Panc1 (cell line): ENCODE measurements at regions not wholly inside any gene's neighbourhood (a gene's known extent, or its start where the extent isn't known, plus 50 kb on each side); places are given as distances from the start of the nearest gene placed in this dataset.

Experiments used
- ATAC-seq: fragments of 200-7000 bp; cut with Tn5 transposase; 2 replicates; pipeline ENCODE4 v1.9.1; 2020; ENCODE audit warnings: mild to moderate bottlenecking, moderate library complexity
- BruUV-seq: library from RNA; stranded (reverse); fragments of 400-500 nt; replicated peaks from 2 replicates; lab custom pipeline; 2021; lab: Mats Ljungman, UMichigan
- CTCF ChIA-PET: fragments of 300-600 bp; sonication (Branson Sonifier 250); formaldehyde crosslinking; loops from one replicate; lab custom pipeline; 2022; ENCODE audit warnings: antibody characterized with exemption; lab: Charles Lee
- POLR2A ChIA-PET: fragments of 300-600 bp; sonication (Branson Sonifier 250); formaldehyde crosslinking; loops from one replicate; lab custom pipeline; 2022; ENCODE audit warnings: antibody characterized with exemption; lab: Charles Lee
- DNase-seq: peaks from one replicate; pipeline ENCODE4 v3.0.0-alpha.2; 2010; ENCODE audit warnings: low read depth, low spot score
- H3K27ac ChIP-seq: 2 replicates; pipeline ENCODE4 v1.5.1; 2011; ENCODE audit warnings: mild to moderate bottlenecking, low read length, inconsistent platforms
- H3K27me3 ChIP-seq: fragments of 200-500 bp; sonication (Bioruptor generic); 2 replicates; pipeline ENCODE4 v1.6.0; 2014; ENCODE audit warnings: low read length, inconsistent platforms; ENCODE audit not compliant: control insufficient read depth, insufficient read depth
- H3K36me3 ChIP-seq: fragments of 200-500 bp; sonication (Bioruptor generic); 2 replicates; pipeline ENCODE4 v1.5.1; 2014; ENCODE audit warnings: inconsistent platforms, mild to moderate bottlenecking, low read length, moderate library complexity; ENCODE audit not compliant: control insufficient read depth, insufficient read depth
- H3K4me1 ChIP-seq: 2 replicates; pipeline ENCODE4 v1.5.1; 2011; ENCODE audit warnings: inconsistent platforms, mild to moderate bottlenecking, low read length, moderate library complexity; ENCODE audit not compliant: control insufficient read depth, insufficient read depth
- H3K4me3 ChIP-seq, 2 experiments: 2 replicates each; pipeline ENCODE4 v1.5.1; 2011 to 2012; ENCODE audit warnings: low read depth in 2 of 2, low read length in 2 of 2, mild to moderate bottlenecking in 2 of 2, inconsistent platforms in 1 of 2, moderate library complexity in 1 of 2
- H3K9me3 ChIP-seq: fragments of 200-500 bp; sonication (Bioruptor generic); 2 replicates; pipeline ENCODE4 v1.5.1; 2014; ENCODE audit warnings: low read depth, mild to moderate bottlenecking, inconsistent platforms, low read length, moderate library complexity; ENCODE audit not compliant: control insufficient read depth, insufficient read depth
- CTCF ChIP-seq: fragments of 450-650 bp; IDR thresholded peaks from 2 replicates; pipeline ENCODE4 v1.5.1; 2017; ENCODE audit warnings: mild to moderate bottlenecking
- POLR2AphosphoS5 ChIP-seq: IDR thresholded peaks from 2 replicates; pipeline ENCODE4 v1.6.1; 2012; ENCODE audit warnings: mild to moderate bottlenecking, low read depth, low read length, moderate library complexity
- SIN3A ChIP-seq: IDR thresholded peaks from 2 replicates; pipeline ENCODE4 v1.6.1; 2012; ENCODE audit warnings: low read depth, mild to moderate bottlenecking, low read length, moderate library complexity, borderline replicate concordance; ENCODE audit not compliant: insufficient read depth
- TCF7L2 ChIP-seq: IDR thresholded peaks from 2 replicates; pipeline ENCODE4 v1.6.1; 2011; ENCODE audit warnings: mild to moderate bottlenecking, low read depth, low read length, inconsistent platforms
- in situ Hi-C: cut with HindIII; loops from 2 replicates; pipeline ENCODE4 v1.10.0; 2016; ENCODE audit warnings: low sequenced_read_pairs, low pct_unique_long_range_greater_than_20kb
- intact Hi-C: fragments of 100-400 bp; cut with micrococcal nuclease; formaldehyde crosslinking; loops from one replicate; pipeline ENCODE4 v1.10.0; 2022; ENCODE audit not compliant: unreplicated experiment
- TF ChIP-seq, protein P1 (sequence below), 2 experiments: IDR thresholded peaks; 2 replicates each; pipeline ENCODE4 v1.6.1; 2011 to 2012; ENCODE audit warnings: low read depth in 2 of 2, control low read depth in 1 of 2, low read length in 1 of 2, mild to moderate bottlenecking in 1 of 2, moderate library complexity in 1 of 2; ENCODE audit not compliant: insufficient read depth in 1 of 2

GRCh38 chr5:100188778-100189177, 346.4 kb upstream of the FAM174A start:
- no peak for TF ChIP-seq TCF7L2
- TF ChIP-seq POLR2AphosphoS5: no peak
- no peak for TF ChIP-seq CTCF
- TF ChIP-seq SIN3A: no peak
- TF ChIP-seq, protein P1, sequence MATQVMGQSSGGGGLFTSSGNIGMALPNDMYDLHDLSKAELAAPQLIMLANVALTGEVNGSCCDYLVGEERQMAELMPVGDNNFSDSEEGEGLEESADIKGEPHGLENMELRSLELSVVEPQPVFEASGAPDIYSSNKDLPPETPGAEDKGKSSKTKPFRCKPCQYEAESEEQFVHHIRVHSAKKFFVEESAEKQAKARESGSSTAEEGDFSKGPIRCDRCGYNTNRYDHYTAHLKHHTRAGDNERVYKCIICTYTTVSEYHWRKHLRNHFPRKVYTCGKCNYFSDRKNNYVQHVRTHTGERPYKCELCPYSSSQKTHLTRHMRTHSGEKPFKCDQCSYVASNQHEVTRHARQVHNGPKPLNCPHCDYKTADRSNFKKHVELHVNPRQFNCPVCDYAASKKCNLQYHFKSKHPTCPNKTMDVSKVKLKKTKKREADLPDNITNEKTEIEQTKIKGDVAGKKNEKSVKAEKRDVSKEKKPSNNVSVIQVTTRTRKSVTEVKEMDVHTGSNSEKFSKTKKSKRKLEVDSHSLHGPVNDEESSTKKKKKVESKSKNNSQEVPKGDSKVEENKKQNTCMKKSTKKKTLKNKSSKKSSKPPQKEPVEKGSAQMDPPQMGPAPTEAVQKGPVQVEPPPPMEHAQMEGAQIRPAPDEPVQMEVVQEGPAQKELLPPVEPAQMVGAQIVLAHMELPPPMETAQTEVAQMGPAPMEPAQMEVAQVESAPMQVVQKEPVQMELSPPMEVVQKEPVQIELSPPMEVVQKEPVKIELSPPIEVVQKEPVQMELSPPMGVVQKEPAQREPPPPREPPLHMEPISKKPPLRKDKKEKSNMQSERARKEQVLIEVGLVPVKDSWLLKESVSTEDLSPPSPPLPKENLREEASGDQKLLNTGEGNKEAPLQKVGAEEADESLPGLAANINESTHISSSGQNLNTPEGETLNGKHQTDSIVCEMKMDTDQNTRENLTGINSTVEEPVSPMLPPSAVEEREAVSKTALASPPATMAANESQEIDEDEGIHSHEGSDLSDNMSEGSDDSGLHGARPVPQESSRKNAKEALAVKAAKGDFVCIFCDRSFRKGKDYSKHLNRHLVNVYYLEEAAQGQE (IDR thresholded peaks at IDR 0.05; ENCODE audit: insufficient read depth in 1 of 2, low read depth in 2 of 2, low read length in 1 of 2): no peak
- no peak overlapping the region for H3K27ac ChIP-seq
- no peaks in the 10 kb centered on the region; the same call in 1 of the 2 replicates for H3K9me3 ChIP-seq
- ATAC-seq (no peak), DNase-seq (no peak)
- no peak overlapping the region for H3K4me3 ChIP-seq
- CTCF ChIA-PET: no interaction called here
- POLR2A ChIA-PET: no interaction called here
- no TSS peak for BruUV-seq
- no peaks in the 10 kb centered on the region for H3K27me3 ChIP-seq
- H3K36me3 ChIP-seq: no peaks in the 10 kb centered on the region
- in situ Hi-C loops: no loop called here
- intact Hi-C loops: no loop called here
- no peaks in the 10 kb centered on the region for H3K4me1 ChIP-seq

GRCh38 chr5:100188339-100188738, 346.8 kb upstream of the FAM174A start:
- POLR2A ChIA-PET: no interaction called here
- DNase-seq: no peak
- Histone ChIP-seq H3K36me3 (no peaks in the 10 kb centered on the region), H3K27me3 (no peaks in the 10 kb centered on the region), H3K27ac (no peak overlapping the region), H3K4me3 (no peak overlapping the region), H3K4me1 (no peaks in the 10 kb centered on the region), H3K9me3 (no peaks in the 10 kb centered on the region; the same call in 1 of the 2 replicates)
- intact Hi-C loops (no loop called here), in situ Hi-C loops (no loop called here)
- CTCF ChIA-PET: no interaction called here
- BruUV-seq: no TSS peak
- no peak for TF ChIP-seq TCF7L2
- TF ChIP-seq SIN3A: no peak
- TF ChIP-seq, protein P1 (IDR thresholded peaks at IDR 0.05; ENCODE audit: insufficient read depth in 1 of 2, low read depth in 2 of 2, low read length in 1 of 2): no peak
- TF ChIP-seq CTCF: no peak
- no peak for TF ChIP-seq POLR2AphosphoS5
- no peak for ATAC-seq
